ENCODE measurements at regions not wholly inside any gene's neighbourhood (a gene's known extent, or its start where the extent isn't known, plus 50 kb on each side); places are given as distances from the start of the nearest gene placed in this dataset.

GRCh38 chr4:77372375-77372774 lies 215.4 kb downstream of the CCNG2 start:
- Histone ChIP-seq H3K4me2 (ENCODE audit: insufficient read depth, insufficient read length, low read length) (no peak overlapping the region), H3K56ac (ENCODE audit: insufficient read length, low read depth, low read length) (no peak overlapping the region), H2BK120ac (ENCODE audit: low read depth, low read length, poor library complexity, severe bottlenecking) (no peak overlapping the region), H3K18ac (ENCODE audit: insufficient read length, low read depth, low read length) (no peak overlapping the region), H4K8ac (replicated peaks; ENCODE audit: insufficient read length, low read depth, low read length) (no peak overlapping the region), H3K27ac (ENCODE audit: insufficient read length, low read depth, low read length) (no peak overlapping the region), H3K4me1 (ENCODE audit: insufficient read depth, low read length) (no peaks in the 10 kb centered on the region), H2BK15ac (ENCODE audit: low read depth, low read length) (no peak overlapping the region), H4K91ac (ENCODE audit: insufficient read length, low read depth, low read length) (no peak overlapping the region), H3K79me2 (ENCODE audit: insufficient read depth, low read length) (no peaks in the 10 kb centered on the region), H2BK5ac (ENCODE audit: insufficient read length, low read length) (no peak overlapping the region), H2AFZ (ENCODE audit: low read length) (no peak overlapping the region), H3K23ac (ENCODE audit: insufficient read length, low read depth, low read length) (no peak overlapping the region), H3K14ac (ENCODE audit: insufficient read depth, low read length) (no peak overlapping the region), H4K5ac (ENCODE audit: insufficient read length, low read depth, low read length) (no peak overlapping the region), H3T11ph (ENCODE audit: low read length) (no peak overlapping the region), H3K4ac (ENCODE audit: low read depth, low read length) (no peak overlapping the region), H3K27me3 (ENCODE audit: insufficient read depth, low read length) (no peaks in the 10 kb centered on the region), H3K23me2 (ENCODE audit: insufficient read length, low read depth, low read length, poor library complexity, severe bottlenecking) (no peaks in the 10 kb centered on the region), H4K20me1 (ENCODE audit: control insufficient read depth, insufficient read depth, insufficient read length) (no peaks in the 10 kb centered on the region), H3K9me3 (ENCODE audit: control insufficient read depth, low read depth, low read length) (no peaks in the 10 kb centered on the region), H2AK5ac (ENCODE audit: insufficient read length, low read length) (no peak overlapping the region), H3K79me1 (ENCODE audit: insufficient read depth, low read depth, low read length, poor library complexity, severe bottlenecking) (no peaks in the 10 kb centered on the region), H2BK20ac (ENCODE audit: low read depth, low read length, poor library complexity, severe bottlenecking) (no peak overlapping the region), H3K9ac (ENCODE audit: extremely low read depth, insufficient read length, low read length) (no peak overlapping the region), H2BK12ac (ENCODE audit: insufficient read length, low read depth, low read length) (no peak overlapping the region)
- no peak for DNase-seq
- Mint-ChIP-seq H3K4me1 (peaks cover 14% of the 10 kb centered on the region in 2 experiments), H3K27me3 (ENCODE audit: low read depth) (peaks cover 10% of the 10 kb centered on the region), H3K4me3 (no peak overlapping the region), H3K27ac (no peak overlapping the region), H3K36me3 (ENCODE audit: insufficient read depth in 1 of 3, low read depth in 3 of 3) (no peaks in the 10 kb centered on the region), H3K9me3 (no peaks in the 10 kb centered on the region)
- TF ChIP-seq CTCF (conservative IDR thresholded peaks at IDR 0.05), result no peak
- WGBS (ENCODE audit: extremely low coverage, insufficient read length, low lambda C conversion rate), result no CpG with 5 or more reads among the region's 3 CpGs
